Mammary epithelial cell (primary cell): ENCODE measurements at regions not wholly inside any gene's neighbourhood (a gene's known extent, or its start where the extent isn't known, plus 50 kb on each side); places are given as distances from the start of the nearest gene placed in this dataset.

Experiments
- CTCF ChIP-seq, 2 donors: IDR thresholded peaks in 1 of 2; conservative IDR thresholded peaks in 1 of 2; 2 replicates each; pipeline ENCODE4 v1.5.1; 2011 to 2012; ENCODE audit warnings: inconsistent platforms in 2 of 2, low read length in 2 of 2, mild to moderate bottlenecking in 2 of 2, control low read depth in 1 of 2, low read depth in 1 of 2; ENCODE audit not compliant: insufficient read depth in 1 of 2; ENCODE audit errors: extremely low read depth in 1 of 2
- EZH2 ChIP-seq: IDR thresholded peaks from 2 replicates; pipeline ENCODE4 v1.6.1; 2012; ENCODE audit warnings: low read length, inconsistent platforms, borderline replicate concordance

DNA sequence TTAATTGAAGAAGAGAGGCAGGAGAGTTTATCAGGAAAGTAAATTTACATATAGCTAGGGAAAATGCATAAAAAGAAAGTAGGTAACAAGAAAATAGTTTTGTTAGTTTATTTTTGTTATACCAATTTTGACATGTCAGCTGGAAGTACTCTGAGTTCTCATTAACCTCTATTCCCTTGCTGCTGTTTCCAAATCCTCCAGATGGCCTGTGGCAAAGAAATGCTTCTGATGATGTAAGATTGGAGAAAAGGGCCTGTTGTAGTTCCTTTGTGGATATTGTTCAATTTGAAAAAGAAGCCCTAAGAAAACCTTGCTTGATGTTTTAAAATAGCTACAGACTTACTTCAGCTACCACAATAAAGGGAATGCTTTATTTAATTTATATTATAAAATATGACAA is 192.9 kb upstream of the SLITRK3 start:
- TF ChIP-seq CTCF (conservative IDR thresholded peaks at IDR 0.05 in 1 of 2, IDR thresholded peaks at IDR 0.05 in 1 of 2; ENCODE audit: extremely low read depth in 1 of 2, insufficient read depth in 1 of 2, low read depth in 1 of 2, low read length in 2 of 2) (no peak), EZH2 (no peak)
